Trophoblast cell (in vitro differentiated cells and primary cell): ENCODE measurements at regions not wholly inside any gene's neighbourhood (a gene's known extent, or its start where the extent isn't known, plus 50 kb on each side); places are given as distances from the start of the nearest gene placed in this dataset.

Experiments
- DNase-seq, 2 donors: peaks; one replicate each; pipeline ENCODE4 v3.0.0-alpha.2; 2016
- H2AFZ ChIP-seq: 2 replicates; pipeline ENCODE4 v1.6.1; 2013; ENCODE audit warnings: low read length, moderate library complexity, mild to moderate bottlenecking; ENCODE audit not compliant: insufficient read depth, poor library complexity
- H2AK5ac ChIP-seq: 2 replicates; pipeline ENCODE4 v1.6.1; 2013; ENCODE audit warnings: mild to moderate bottlenecking, low read length
- H2BK120ac ChIP-seq: 2 replicates; pipeline ENCODE4 v1.6.1; 2013; ENCODE audit warnings: low read length, mild to moderate bottlenecking, moderate library complexity; ENCODE audit not compliant: insufficient read depth, poor library complexity
- H2BK12ac ChIP-seq: 2 replicates; pipeline ENCODE4 v1.6.1; 2013; ENCODE audit warnings: mild to moderate bottlenecking, low read length, moderate library complexity
- H2BK5ac ChIP-seq: 2 replicates; pipeline ENCODE4 v1.6.1; 2013; ENCODE audit warnings: low read length, low read depth, moderate library complexity, mild to moderate bottlenecking; ENCODE audit not compliant: poor library complexity
- H3K14ac ChIP-seq: 2 replicates; pipeline ENCODE4 v1.6.1; 2013; ENCODE audit warnings: mild to moderate bottlenecking, low read length
- H3K18ac ChIP-seq: 2 replicates; pipeline ENCODE4 v1.6.1; 2013; ENCODE audit warnings: mild to moderate bottlenecking, low read length
- H3K23ac ChIP-seq: 2 replicates; pipeline ENCODE4 v1.6.1; 2013; ENCODE audit warnings: low read length
- H3K27ac ChIP-seq: 2 replicates; pipeline ENCODE4 v1.5.1; 2013; ENCODE audit warnings: low read depth, mild to moderate bottlenecking, inconsistent platforms, low read length, moderate library complexity
- H3K27me3 ChIP-seq: 2 replicates; pipeline ENCODE4 v1.6.1; 2013; ENCODE audit warnings: inconsistent platforms, mild to moderate bottlenecking, low read length, moderate library complexity; ENCODE audit not compliant: insufficient read depth
- H3K36me3 ChIP-seq, 2 experiments: 1 replicate in 1 of 2; 2 replicates in 1 of 2; pipeline ENCODE4 v1.6.1; 2013; ENCODE audit warnings: low read length in 2 of 2, mild to moderate bottlenecking in 2 of 2, moderate library complexity in 1 of 2; ENCODE audit not compliant: insufficient read depth in 2 of 2, control insufficient read depth in 1 of 2
- H3K4ac ChIP-seq: 2 replicates; pipeline ENCODE4 v1.6.1; 2013; ENCODE audit warnings: low read depth, mild to moderate bottlenecking, low read length, moderate library complexity
- H3K4me1 ChIP-seq, 2 experiments: 1 replicate in 1 of 2; 2 replicates in 1 of 2; pipeline ENCODE4 v1.6.1; 2013; ENCODE audit warnings: low read length in 2 of 2, mild to moderate bottlenecking in 2 of 2, moderate library complexity in 1 of 2; ENCODE audit not compliant: insufficient read depth in 2 of 2, control insufficient read depth in 1 of 2
- H3K4me2 ChIP-seq: 2 replicates; pipeline ENCODE4 v1.6.1; 2013; ENCODE audit warnings: inconsistent platforms, mild to moderate bottlenecking, low read length, moderate library complexity
- H3K4me3 ChIP-seq: 2 replicates; pipeline ENCODE4 v1.5.1; 2013; ENCODE audit warnings: mild to moderate bottlenecking, low read depth, low read length, inconsistent platforms
- H3K79me1 ChIP-seq: one replicate; pipeline ENCODE4 v1.6.1; 2013; ENCODE audit warnings: low read length
- H3K79me2 ChIP-seq: 2 replicates; pipeline ENCODE4 v1.6.1; 2013; ENCODE audit warnings: low read length, mild to moderate bottlenecking; ENCODE audit not compliant: control insufficient read depth, insufficient read depth, poor library complexity
- H3K9ac ChIP-seq: 2 replicates; pipeline ENCODE4 v1.6.1; 2013; ENCODE audit warnings: mild to moderate bottlenecking, low read length
- H3K9me3 ChIP-seq: 2 replicates; pipeline ENCODE4 v1.6.1; 2013; ENCODE audit warnings: low read depth, mild to moderate bottlenecking, control low read depth, inconsistent platforms, low read length; ENCODE audit not compliant: insufficient read depth
- H4K12ac ChIP-seq: 2 replicates; pipeline ENCODE4 v1.6.1; 2013; ENCODE audit warnings: low read depth, mild to moderate bottlenecking, low read length, moderate library complexity
- H4K8ac ChIP-seq: 2 replicates; pipeline ENCODE4 v1.6.1; 2013; ENCODE audit warnings: low read depth, mild to moderate bottlenecking, low read length, moderate library complexity
- H4K91ac ChIP-seq: one replicate; pipeline ENCODE4 v1.6.1; 2013; ENCODE audit warnings: low read depth, mild to moderate bottlenecking, low read length, moderate library complexity
- WGBS: extraction: QIAGEN DNeasy Blood & Tissue Kit; methylation state at CpG from one replicate; pipeline ENCODE4 v1.1.7; 2013; ENCODE audit warnings: missing lambda C conversion rate; ENCODE audit not compliant: insufficient read length, insufficient coverage; ENCODE audit errors: extremely low coverage; 5-methylcytosine and 5-hydroxymethylcytosine counted together

DNA sequence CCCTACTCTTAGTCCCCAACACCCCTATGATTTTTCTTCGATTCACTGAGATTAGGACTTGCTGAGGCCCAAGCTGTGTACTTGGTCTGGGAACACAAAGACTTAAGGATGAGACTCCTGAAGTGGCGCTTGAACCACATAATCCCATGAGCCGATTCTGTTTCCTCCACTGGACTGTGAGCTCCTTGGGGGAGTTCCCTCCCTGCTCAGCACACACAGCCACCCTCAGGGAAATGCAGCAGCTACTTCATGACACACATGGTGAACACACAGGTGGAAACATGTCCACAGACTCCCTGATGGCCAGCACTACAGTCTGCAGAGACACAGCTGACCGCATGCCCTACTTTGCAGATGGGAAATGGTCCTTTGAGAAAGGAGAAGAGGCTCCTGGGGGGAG, 101.1 kb downstream of the C5orf15 start:
- Histone ChIP-seq H3K4me3 (no peak overlapping the region), H4K8ac (no peak overlapping the region), H3K14ac (no peak overlapping the region), H3K9ac (no peak overlapping the region), H3K4ac (no peak overlapping the region), H4K12ac (no peak overlapping the region), H2BK12ac (no peak overlapping the region), H2BK120ac (no peak overlapping the region), H2BK5ac (no peak overlapping the region), H3K79me1 (no peaks in the 10 kb centered on the region), H3K4me1 (no peaks in the 10 kb centered on the region), H3K27me3 (no peaks in the 10 kb centered on the region), H3K4me2 (no peak overlapping the region), H3K27ac (no peak overlapping the region), H3K9me3 (no peaks in the 10 kb centered on the region), H3K18ac (no peak overlapping the region), H2AFZ (no peak overlapping the region), H3K36me3 (no peaks in the 10 kb centered on the region), H3K79me2 (no peaks in the 10 kb centered on the region), H2AK5ac (no peak overlapping the region), H3K23ac (no peak overlapping the region), H4K91ac (no peak overlapping the region)
- WGBS: no CpG with 5 or more reads among the region's 4 CpGs
- no peak for DNase-seq

DNA sequence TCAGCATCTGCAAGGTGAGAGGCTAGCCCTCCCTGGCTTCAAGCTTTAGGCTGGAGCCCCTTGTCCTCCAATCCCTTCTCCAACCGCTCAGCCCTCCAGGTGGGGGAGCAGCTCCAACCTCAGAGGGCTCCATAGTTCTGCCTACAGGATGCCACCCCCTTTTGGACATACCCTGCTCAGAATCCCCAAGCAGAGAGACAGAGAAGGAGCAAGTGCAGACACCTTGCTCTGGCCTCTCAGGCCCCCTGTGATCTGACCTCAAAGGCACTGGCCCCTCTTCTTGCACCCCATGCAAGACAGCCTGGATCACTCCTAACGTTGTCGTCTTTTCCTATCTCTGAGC, 101.6 kb downstream of the C5orf15 start:
- no peak overlapping the region for H3K27ac ChIP-seq
- no peaks in the 10 kb centered on the region for H3K36me3 ChIP-seq
- no peak overlapping the region for H3K4me3 ChIP-seq
- no peak overlapping the region for H2BK12ac ChIP-seq
- no peaks in the 10 kb centered on the region for H3K9me3 ChIP-seq
- H3K79me2 ChIP-seq: no peaks in the 10 kb centered on the region
- no peak overlapping the region for H3K14ac ChIP-seq
- H4K8ac ChIP-seq: no peak overlapping the region
- H2AK5ac ChIP-seq: no peak overlapping the region
- no peak overlapping the region for H2BK120ac ChIP-seq
- H3K18ac ChIP-seq: no peak overlapping the region
- H4K91ac ChIP-seq: no peak overlapping the region
- H2BK5ac ChIP-seq: no peak overlapping the region
- no peak overlapping the region for H3K9ac ChIP-seq
- no peak overlapping the region for H3K4ac ChIP-seq
- no peaks in the 10 kb centered on the region for H3K79me1 ChIP-seq
- no peaks in the 10 kb centered on the region for H3K4me1 ChIP-seq
- H3K23ac ChIP-seq: no peak overlapping the region
- no CpG with 5 or more reads among the region's 3 CpGs for WGBS
- no peak overlapping the region for H3K4me2 ChIP-seq
- H2AFZ ChIP-seq: no peak overlapping the region
- DNase-seq: no peak
- H4K12ac ChIP-seq: no peak overlapping the region
- H3K27me3 ChIP-seq: no peaks in the 10 kb centered on the region

DNA sequence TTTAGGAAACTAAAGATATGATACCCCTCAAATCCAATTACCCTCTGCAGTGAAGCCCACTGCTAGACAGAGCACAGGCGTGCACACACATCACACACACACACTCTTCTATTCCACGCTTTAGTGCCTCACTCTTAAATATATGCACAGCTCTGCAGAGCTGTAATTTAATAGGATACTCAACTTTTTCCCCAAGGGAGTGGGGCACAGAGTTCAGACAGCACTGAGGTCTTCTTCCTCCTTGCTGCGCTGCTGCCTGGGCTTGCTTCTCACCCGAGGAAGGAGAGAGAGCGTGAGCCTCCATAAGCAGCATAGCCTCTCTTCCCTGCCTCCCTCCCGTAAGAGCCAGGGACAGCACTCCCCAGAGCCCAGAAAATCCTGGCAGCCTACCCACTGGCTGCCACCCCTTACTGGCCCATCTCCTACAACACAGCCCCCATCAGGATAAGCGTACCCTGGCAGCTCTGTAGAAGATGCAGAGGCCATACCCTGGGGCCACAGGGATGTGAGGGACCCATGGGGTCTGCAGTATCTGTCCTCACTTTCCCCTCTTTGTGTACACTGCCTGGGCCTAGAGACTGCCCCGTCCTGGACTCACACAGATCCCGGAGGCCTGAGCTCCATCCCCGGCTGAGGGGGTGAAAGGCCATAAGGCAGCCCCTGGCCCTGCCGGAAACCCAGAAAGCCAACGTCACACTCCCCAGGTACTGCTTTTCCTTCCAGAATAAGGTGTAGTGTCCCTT, 102.1 kb downstream of the C5orf15 start:
- H3K23ac ChIP-seq: no peak overlapping the region
- no peaks in the 10 kb centered on the region for H3K36me3 ChIP-seq
- no peak overlapping the region for H2BK12ac ChIP-seq
- no peak overlapping the region for H2BK5ac ChIP-seq
- no peaks in the 10 kb centered on the region for H3K27me3 ChIP-seq
- H3K4me2 ChIP-seq: no peak overlapping the region
- H2BK120ac ChIP-seq: no peak overlapping the region
- H3K4me1 ChIP-seq: no peaks in the 10 kb centered on the region
- H3K14ac ChIP-seq: no peak overlapping the region
- H3K4ac ChIP-seq: no peak overlapping the region
- no peak overlapping the region for H3K18ac ChIP-seq
- H4K8ac ChIP-seq: no peak overlapping the region
- H4K91ac ChIP-seq: no peak overlapping the region
- H3K9ac ChIP-seq: no peak overlapping the region
- DNase-seq: no peak
- no peaks in the 10 kb centered on the region for H3K9me3 ChIP-seq
- no peaks in the 10 kb centered on the region for H3K79me1 ChIP-seq
- no peak overlapping the region for H2AK5ac ChIP-seq
- H3K4me3 ChIP-seq: no peak overlapping the region
- no peaks in the 10 kb centered on the region for H3K79me2 ChIP-seq
- no peak overlapping the region for H4K12ac ChIP-seq
- no peak overlapping the region for H2AFZ ChIP-seq
- no peak overlapping the region for H3K27ac ChIP-seq
- WGBS: no CpG with 5 or more reads among the region's 12 CpGs

DNA sequence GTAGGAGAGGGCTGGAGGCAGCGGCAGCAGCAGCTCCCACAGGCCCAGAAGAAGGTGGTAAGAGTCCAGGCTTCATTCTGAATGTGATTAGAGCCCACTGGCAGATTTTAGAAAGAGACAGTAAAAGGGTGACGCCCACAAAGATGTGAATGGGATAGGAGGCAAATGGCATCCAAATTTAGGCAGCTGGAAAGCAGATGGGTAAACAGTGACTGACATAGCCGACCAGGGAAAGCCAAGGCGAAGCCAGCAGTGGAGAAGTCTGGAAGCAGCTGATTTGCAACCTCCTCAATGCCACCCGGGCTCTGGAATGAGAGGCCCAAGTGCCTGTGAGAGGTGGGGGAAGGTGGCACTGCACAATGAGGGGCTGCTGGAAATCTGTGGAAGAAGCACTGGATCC, 103.3 kb downstream of the C5orf15 start:
- WGBS: no CpG with 5 or more reads among the region's 5 CpGs
- Histone ChIP-seq H2BK12ac (no peak overlapping the region), H4K12ac (no peak overlapping the region), H2BK120ac (no peak overlapping the region), H4K8ac (no peak overlapping the region), H3K23ac (no peak overlapping the region), H3K4ac (no peak overlapping the region), H2AFZ (no peak overlapping the region), H4K91ac (no peak overlapping the region), H3K27ac (no peak overlapping the region), H3K36me3 (no peaks in the 10 kb centered on the region), H3K4me1 (no peaks in the 10 kb centered on the region), H3K4me2 (no peak overlapping the region), H3K9ac (no peak overlapping the region), H2AK5ac (no peak overlapping the region), H3K4me3 (no peak overlapping the region), H3K79me2 (no peaks in the 10 kb centered on the region), H3K27me3 (no peaks in the 10 kb centered on the region), H3K9me3 (no peaks in the 10 kb centered on the region), H3K79me1 (no peaks in the 10 kb centered on the region), H2BK5ac (no peak overlapping the region), H3K14ac (no peak overlapping the region), H3K18ac (no peak overlapping the region)
- no peak for DNase-seq
